Upper lobe of left lung (tissue), 4 donors: ENCODE measurements at regions not wholly inside any gene's neighbourhood (a gene's known extent, or its start where the extent isn't known, plus 50 kb on each side); places are given as distances from the start of the nearest gene placed in this dataset.

Experiments
- EP300 ChIP-seq, 4 donors: sonication (generic); formaldehyde crosslinking; IDR thresholded peaks; one replicate each; pipeline ENCODE4 v1.5.1; 2017; ENCODE audit warnings: antibody characterized with exemption in 4 of 4, control low read depth in 2 of 4
- POLR2A ChIP-seq, 4 donors: fragments of 450-650 bp; IDR thresholded peaks; one replicate each; pipeline ENCODE4 v1.5.1; 2016 to 2017; ENCODE audit warnings: antibody characterized with exemption in 4 of 4, mild to moderate bottlenecking in 2 of 4
- POLR2AphosphoS5 ChIP-seq, 2 donors: sonication (generic); formaldehyde crosslinking; IDR thresholded peaks; one replicate each; pipeline ENCODE4 v1.5.1; 2017; ENCODE audit warnings: antibody characterized with exemption in 2 of 2
- TF ChIP-seq, protein P1 (sequence below), 6 experiments: fragments of 450-650 bp in 4 of 6; fragments of 200-600 bp in 2 of 6; sonication (generic) in 2 of 6; IDR thresholded peaks; one replicate each; pipeline ENCODE4 v1.5.1; 2016 to 2019; ENCODE audit warnings: antibody characterized with exemption in 6 of 6

DNA sequence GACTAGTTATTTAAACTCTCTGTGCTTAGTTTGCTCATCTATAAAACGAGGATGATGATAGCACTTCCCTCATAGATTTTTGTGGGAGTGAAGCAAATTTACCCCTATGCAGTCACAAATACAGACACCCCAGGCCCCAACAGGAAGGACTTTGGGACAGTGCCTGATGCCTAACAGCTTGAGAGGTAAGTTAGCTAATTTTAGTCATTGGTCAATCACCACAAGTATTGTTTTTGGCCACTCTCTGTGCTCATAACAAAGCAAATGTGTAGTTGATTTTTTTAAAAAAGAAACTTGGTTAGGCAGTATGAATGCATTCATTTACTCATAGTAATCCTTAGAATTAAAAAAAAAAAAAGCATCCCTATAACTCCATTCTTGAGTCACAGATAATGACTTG lies 1590.7 kb upstream of the TENM3 start:
- TF ChIP-seq, protein P1, sequence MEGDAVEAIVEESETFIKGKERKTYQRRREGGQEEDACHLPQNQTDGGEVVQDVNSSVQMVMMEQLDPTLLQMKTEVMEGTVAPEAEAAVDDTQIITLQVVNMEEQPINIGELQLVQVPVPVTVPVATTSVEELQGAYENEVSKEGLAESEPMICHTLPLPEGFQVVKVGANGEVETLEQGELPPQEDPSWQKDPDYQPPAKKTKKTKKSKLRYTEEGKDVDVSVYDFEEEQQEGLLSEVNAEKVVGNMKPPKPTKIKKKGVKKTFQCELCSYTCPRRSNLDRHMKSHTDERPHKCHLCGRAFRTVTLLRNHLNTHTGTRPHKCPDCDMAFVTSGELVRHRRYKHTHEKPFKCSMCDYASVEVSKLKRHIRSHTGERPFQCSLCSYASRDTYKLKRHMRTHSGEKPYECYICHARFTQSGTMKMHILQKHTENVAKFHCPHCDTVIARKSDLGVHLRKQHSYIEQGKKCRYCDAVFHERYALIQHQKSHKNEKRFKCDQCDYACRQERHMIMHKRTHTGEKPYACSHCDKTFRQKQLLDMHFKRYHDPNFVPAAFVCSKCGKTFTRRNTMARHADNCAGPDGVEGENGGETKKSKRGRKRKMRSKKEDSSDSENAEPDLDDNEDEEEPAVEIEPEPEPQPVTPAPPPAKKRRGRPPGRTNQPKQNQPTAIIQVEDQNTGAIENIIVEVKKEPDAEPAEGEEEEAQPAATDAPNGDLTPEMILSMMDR (IDR thresholded peaks at IDR 0.05), result no peak
- no peak for TF ChIP-seq POLR2AphosphoS5 (IDR thresholded peaks at IDR 0.05)
- no peak for TF ChIP-seq POLR2A (IDR thresholded peaks at IDR 0.05)
- no peak for TF ChIP-seq EP300 (IDR thresholded peaks at IDR 0.05)
